ENCODE measurements at regions not wholly inside any gene's neighbourhood (a gene's known extent, or its start where the extent isn't known, plus 50 kb on each side); places are given as distances from the start of the nearest gene placed in this dataset.

DNA sequence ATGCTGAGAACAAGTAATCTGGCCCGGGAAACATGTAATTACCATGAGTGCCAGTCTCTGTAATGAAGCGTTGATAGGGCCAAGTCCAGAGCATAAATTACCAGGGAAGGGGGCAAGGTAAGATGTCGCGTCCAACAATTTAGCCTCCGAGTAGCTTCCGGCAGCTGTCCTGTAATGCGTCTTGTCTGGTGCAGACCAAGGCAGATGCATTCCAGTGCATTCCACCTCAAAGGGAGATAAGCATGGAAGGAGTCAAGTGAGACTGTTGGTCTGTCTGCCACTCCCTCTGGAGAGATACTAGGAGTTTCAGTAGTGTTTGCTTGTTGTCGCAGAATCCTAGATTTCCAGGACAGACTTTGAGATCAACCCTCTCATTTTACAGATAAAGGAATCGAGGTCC lies 218.3 kb downstream of the AACS start:
- no peak for DNase-seq (ENCODE audit: low read depth)
- TF ChIP-seq, protein P1, sequence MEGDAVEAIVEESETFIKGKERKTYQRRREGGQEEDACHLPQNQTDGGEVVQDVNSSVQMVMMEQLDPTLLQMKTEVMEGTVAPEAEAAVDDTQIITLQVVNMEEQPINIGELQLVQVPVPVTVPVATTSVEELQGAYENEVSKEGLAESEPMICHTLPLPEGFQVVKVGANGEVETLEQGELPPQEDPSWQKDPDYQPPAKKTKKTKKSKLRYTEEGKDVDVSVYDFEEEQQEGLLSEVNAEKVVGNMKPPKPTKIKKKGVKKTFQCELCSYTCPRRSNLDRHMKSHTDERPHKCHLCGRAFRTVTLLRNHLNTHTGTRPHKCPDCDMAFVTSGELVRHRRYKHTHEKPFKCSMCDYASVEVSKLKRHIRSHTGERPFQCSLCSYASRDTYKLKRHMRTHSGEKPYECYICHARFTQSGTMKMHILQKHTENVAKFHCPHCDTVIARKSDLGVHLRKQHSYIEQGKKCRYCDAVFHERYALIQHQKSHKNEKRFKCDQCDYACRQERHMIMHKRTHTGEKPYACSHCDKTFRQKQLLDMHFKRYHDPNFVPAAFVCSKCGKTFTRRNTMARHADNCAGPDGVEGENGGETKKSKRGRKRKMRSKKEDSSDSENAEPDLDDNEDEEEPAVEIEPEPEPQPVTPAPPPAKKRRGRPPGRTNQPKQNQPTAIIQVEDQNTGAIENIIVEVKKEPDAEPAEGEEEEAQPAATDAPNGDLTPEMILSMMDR (IDR thresholded peaks at IDR 0.05; ENCODE audit: control insufficient read depth, insufficient read depth, low read depth, low read length, missing control alignments), result no peak
- no peak overlapping the region for H3K4me3 ChIP-seq (ENCODE audit: control insufficient read depth, low read depth, low read length)

DNA sequence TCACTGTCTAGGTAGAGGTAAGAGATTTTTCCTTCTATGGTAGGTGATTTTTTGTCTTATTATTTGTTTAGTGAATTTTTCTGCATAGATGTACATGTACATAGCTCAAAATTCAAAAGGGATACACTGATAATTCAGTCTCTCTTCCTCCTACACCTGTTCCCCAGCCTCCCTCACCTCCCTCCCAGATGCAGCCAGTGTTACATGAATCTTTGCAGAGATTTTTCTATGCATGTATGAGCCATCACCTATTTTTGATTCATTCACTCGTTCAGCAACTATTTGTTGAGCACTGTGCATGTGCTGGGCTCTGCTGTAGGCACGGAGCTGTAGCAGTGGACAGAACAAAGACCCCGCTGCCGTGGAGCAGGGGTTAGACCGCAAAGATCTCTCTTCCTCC lies 218.9 kb downstream of the AACS start:
- DNase-seq (ENCODE audit: low read depth), result no peak
- TF ChIP-seq, protein P1 (IDR thresholded peaks at IDR 0.05; ENCODE audit: control insufficient read depth, insufficient read depth, low read depth, low read length, missing control alignments), result no peak
- H3K4me3 ChIP-seq (ENCODE audit: control insufficient read depth, low read depth, low read length), result no peak overlapping the region

DNA sequence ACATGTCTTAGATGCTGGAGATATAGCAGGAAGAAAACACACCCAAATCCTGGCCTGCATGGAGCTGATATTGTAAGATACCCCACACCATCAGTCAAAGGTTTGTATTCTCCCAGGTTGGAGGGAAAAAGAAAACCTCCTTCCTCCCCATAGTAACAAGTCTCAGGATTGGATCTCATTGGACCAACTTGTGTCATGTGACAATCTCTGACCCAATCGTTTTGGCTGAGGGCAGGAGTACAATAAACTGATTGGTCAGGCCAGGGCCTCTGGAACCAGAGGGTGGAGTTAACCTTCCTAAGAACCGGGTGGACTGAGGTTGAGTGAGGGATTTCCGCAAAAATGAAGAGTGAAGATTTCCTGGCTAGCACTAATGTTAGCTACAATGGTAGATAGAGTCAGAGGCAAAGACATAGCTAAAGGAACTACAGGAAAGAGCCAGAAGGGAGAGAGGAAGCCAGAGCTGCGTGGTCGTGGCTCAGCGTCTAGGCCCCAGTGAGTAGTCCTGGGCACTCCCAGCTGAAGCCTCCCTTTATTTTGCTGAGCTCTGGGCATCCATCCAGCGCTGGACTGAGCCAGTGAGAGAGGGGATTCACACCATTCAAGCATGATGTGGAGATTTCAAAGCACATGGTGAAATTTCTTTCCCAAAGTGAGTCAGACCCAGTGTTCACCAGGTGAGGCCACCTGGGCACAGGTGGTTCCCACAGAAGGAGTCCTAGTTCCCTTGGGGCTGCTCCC lies 219.9 kb downstream of the AACS start:
- TF ChIP-seq, protein P1 (IDR thresholded peaks at IDR 0.05; ENCODE audit: control insufficient read depth, insufficient read depth, low read depth, low read length, missing control alignments), result no peak
- no peak for DNase-seq (ENCODE audit: low read depth)
- H3K4me3 ChIP-seq (ENCODE audit: control insufficient read depth, low read depth, low read length), result no peak overlapping the region

DNA sequence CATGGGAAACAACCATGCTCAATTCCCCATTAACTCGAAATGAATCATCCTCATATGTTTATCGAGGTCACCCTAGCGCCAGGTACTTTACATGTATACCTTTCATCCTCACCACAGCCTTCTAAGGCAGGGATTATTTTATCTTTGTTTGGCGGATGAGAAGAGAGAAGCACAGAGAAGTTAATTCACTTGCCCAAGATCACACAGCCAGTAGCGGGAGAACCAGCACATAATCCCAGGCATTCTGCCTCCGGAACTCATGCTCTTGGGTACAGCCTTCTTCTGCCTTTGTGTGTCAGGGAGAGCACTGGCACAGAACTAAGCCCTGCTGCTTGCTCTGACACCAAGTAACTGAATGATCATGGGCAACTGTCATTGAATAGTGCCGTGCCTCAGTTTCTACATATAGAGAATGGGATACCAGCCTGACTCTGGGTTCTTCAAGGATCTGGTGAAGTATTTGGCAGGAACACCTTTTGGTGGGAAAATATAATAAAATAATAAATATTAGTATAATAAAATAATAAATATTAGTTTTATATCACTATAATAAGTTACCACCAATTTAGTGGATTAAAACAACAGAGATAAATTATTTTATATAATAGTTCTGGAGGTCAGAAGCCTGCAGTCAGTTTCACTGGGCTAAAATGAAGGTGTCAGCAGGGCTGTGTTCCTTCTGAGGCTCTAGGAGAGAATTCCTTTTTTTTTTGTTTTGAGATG lies 220.9 kb downstream of the AACS start:
- no peak for DNase-seq (ENCODE audit: low read depth)
- TF ChIP-seq, protein P1 (IDR thresholded peaks at IDR 0.05; ENCODE audit: control insufficient read depth, insufficient read depth, low read depth, low read length, missing control alignments), result no peak
- no peak overlapping the region for H3K4me3 ChIP-seq (ENCODE audit: control insufficient read depth, low read depth, low read length)

DNA sequence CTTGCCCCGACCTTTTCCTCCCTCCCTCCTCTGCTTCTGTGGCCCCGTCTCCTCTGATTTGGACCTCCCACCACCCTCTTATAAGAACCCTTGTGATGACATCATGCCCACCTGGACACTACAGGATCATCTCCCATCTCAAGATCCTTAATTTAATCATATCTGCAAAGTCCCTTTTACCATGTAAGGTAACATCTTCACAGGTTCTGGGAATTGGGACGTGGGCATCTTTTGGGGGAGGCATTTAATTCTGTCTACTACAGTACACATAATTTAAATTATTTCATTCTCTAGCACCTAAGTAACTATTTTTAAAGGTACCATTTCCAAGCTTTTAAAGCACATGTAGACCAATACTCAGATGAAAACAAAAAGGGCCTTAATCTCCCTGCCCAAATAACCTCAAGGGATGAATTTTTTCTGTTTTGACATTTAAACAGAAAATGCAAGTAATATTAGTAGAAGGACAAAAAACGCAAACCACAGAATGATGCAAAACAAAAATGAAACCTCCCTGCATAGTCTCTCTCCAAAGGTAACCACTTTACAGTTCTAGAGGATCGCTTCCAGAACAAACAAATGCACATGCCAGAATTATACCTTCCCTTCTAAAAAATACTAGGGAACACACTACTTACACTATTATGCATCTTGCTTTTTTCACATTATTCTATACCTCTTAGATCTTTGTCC lies 222.1 kb downstream of the AACS start:
- H3K4me3 ChIP-seq (ENCODE audit: control insufficient read depth, low read depth, low read length), result no peak overlapping the region
- no peak for DNase-seq (ENCODE audit: low read depth)
- TF ChIP-seq, protein P1 (IDR thresholded peaks at IDR 0.05; ENCODE audit: control insufficient read depth, insufficient read depth, low read depth, low read length, missing control alignments), result no peak

DNA sequence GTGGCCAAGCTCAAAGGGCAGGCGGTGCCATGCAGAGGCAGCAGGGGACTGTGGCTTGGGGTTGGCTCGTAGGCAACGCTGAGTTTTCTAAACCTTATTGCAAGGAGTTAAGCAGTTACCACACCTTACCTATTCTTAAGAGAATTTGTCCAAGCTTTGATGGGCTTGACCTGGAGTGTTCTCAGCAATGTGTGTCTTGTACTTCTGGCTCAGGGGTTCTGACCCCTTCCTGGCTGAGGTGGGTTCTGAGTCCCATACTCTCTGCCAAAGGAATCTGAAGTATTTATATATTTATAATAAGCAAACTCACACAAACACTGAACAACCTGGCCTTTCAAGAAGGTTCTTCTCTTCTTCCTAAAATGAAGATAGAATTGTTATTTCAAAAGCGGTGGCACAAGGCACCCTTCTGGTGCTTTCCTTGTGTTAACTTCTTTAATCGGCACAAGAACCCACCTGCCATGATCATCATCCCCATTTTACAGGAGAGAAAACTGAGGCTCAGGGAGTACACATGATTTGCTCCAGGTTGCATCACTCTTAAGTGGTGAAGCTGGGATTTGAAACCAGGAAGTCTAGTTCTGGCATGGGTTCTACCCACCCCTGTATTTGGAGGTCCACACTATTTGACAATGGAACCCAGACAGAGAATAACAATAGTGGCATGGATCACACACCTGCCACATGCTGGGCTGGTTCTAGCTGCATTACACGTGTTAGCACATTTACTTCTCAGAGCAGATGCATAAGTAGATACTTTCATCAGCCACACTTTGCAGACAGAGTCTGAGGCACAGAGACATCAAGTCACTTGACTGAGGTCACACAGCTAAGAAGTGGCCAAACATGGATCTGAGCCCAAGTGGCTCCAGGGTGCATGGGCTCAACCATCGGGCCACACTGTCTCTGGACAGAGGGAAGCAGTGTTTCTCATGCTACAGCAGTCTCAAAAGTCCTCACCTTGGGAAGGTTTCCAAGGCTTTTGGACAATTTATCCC lies 224.0 kb downstream of the AACS start:
- TF ChIP-seq, protein P1 (IDR thresholded peaks at IDR 0.05; ENCODE audit: control insufficient read depth, insufficient read depth, low read depth, low read length, missing control alignments), result no peak
- DNase-seq (ENCODE audit: low read depth), result no peak
- no peak overlapping the region for H3K4me3 ChIP-seq (ENCODE audit: control insufficient read depth, low read depth, low read length)
